AML-193 (cell line): ENCODE measurements at regions not wholly inside any gene's neighbourhood (a gene's known extent, or its start where the extent isn't known, plus 50 kb on each side); places are given as distances from the start of the nearest gene placed in this dataset.

Source experiments
- DNase-seq, 2 experiments: peaks; one replicate each; lab custom pipeline; 2025; lab: John Stamatoyannopoulos, UW

DNA sequence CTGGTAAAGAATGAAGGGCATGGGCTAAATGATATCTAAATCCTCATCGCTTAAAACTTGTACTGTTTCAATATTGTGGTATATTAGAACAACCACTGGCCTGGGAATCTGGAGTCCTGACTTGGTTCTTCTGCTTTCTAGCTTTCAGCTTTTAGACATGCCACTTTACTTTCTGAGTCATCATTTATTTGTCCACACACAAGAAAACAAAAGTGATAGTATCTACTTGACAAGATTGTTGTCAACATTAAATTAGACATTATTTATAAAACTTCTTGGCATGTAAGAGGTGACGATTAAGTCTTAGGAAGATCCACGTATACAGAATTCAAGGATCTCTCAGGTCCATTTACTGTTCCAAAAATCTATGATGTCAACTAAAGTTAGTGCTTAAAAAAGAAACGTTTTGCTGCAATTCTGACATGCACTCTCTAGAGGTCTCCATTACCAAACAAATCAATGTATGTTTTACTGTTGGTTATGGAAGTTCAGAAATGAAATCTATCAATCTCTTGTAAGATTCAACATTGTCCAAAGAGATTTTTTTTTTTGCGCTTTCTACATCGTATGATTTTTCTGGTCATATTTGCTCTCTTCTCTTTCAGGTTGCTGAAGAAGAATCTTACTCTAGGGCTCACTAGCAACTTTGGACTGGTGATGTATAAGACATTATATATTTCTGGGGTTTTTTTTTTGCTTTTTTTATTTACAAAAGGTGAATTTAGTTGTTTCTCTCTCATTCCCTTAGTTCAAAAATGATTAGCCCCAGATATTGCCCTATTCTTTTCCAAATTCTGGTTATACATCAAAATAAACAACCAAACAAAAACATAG is 53.6 kb upstream of the DYNC1I1 start:
- peak in 1 of 2 experiments; percentile 43 for DNase-seq

DNA sequence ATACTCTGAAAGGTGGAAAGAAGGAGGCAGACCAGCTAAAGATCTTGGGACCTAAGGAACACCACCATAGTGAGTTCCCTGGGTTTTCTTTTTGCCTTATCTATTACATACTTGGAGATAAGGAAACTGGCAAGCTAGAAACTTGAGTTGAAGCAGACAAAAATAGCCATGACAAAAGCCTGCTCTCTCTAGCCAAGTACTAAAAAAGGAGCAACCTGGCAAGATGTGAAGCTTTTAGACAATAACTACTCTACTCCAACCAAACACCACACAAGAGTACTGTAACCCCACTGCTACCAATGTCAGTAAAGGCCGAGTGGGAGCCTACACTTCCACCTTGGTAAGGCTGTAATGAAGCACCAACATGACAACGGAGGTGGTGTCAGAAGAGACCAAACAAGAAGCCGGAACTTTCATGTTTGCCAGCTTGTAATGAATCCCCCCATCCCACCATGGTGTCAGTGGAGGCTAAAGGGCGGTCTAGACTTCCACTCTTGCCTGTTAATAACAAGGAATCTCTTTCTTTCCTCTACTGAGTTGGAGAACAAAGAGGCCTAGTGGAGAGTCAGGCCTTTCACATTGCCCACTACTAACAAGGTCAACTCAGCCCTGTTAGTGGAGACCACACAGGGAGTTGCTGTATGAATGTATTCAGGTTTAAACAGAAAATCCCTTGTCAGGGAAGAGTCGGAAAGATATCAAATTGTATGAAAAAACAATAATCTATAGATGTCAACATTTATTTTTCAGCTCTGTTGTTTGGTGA is 55.8 kb upstream of the DYNC1I1 start:
- no peak for DNase-seq

DNA sequence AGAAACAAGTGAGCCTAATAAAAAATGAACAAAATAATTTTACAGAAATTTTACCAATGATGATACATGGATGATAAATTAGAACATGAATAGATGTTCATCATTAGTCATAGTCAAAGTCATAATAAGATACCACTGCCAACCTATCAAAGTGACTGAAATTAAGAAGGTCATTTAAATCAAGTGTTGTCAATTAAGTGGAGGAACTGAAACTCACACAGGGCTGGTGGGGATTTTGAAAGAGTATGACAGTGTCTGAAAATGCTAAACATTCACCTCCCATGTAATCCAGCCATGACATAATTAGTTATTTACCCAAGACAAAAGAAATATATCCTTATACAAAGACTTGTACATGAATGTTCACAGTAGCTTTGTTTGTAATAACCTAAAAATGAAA is 57.1 kb upstream of the DYNC1I1 start:
- no peak for DNase-seq

DNA sequence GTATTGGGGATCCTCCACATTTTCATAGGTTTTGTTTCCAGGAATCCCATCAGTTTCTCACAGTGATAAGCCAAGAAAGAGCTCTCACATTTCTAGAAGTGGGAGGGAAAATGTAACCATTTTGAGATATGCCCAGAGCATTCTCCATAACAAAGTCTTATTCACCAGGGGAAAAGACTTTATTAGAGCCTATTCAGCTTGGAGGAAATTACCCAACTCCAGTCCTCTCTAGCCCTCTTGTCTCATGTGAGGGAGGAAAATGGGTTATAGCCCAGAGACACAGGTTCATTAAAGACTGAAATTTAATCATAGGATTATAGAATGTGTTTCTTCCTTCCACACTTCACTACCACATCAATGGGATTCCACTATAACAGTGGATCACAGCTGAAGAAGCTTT is 61.6 kb upstream of the DYNC1I1 start:
- DNase-seq: no peak

DNA sequence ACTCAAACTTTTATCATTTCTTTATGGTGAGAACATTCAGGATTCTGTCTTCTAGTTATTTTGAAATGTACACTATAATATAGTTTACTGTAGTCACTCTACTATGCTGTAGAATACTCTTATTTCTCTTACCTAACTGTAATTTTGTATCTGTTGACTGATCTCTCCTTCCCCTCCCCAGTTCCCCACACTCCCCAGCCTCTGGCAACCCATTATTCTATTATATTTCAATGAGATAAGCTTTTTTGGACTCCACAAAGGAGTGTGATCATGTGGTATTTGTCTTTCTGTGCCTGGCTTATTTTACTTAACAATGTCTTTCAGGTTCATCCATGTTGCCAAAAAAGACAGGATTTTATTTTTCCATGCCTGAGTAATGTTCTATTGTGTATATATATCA is 71.4 kb upstream of the DYNC1I1 start:
- DNase-seq: no peak

DNA sequence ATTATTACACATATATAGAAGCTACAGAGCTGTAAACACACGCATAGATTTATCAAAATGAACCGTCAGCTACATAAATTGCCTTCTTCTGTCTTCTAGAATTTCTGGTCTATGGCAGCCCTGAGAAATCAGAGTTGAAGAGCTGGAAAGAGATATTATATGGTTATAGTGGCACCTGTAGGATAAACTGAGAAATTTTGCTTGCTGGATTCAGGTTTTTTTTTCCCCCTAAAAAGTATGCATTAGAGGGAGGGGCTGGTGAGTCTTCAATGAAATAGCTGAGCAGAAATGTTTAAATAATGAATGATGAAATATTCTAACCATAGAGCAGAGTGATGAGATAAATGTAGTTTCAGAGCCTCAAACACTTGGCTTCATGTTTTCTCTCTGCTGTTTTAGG is 78.0 kb upstream of the DYNC1I1 start:
- no peak for DNase-seq

DNA sequence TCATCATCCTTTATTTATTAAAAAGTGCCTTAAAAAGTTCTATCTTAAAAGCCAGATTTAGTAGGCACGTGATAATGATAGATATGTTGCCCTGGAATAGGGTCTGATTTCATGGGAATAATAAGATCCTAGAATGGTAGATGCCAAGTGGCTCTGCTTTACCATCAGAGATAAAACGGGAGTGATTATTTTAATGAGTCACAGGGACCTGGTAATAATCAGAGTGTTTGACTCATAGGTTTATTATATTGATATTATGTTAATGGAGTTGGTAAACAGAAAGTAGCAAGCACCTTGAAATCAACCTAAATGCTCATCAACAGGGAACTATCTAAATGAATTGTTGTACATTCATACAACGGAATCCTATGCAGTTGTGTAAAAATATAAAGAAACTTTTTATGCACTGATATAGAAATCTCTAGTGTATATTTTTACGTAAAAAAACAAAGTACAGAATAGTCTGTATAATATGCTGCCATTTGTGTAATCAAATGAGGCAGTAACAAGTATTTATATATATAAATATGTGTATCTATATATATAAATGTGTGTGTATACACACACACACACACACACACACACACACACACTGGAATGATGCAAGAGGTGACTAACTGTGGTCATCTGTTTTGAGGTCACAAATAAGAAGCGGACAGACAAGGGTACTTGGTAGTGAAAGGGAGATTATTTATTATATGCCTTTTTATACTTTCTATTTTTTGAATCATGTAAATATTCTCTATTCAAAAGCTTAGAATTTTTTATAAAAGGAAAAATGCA is 78.6 kb upstream of the DYNC1I1 start:
- DNase-seq: no peak

DNA sequence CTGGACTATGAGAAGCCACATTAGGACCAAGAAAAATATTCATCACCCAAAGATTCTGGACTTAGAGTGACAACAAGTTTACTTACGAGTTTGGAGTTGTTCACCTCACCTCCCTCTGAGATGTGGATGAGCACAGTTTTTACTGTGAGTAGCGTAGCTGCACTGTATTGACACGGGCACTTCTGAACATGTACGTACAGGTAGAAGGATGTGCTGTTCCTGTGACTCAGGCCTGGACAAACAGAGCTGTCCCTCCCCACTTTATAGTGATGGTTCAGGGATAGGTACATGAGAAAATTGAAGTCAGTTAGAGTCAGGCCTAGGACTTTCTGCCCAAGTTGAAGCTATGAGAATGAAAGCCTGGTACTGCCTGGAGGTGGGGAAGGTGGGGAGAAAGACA is 80.9 kb upstream of the DYNC1I1 start:
- DNase-seq: no peak

DNA sequence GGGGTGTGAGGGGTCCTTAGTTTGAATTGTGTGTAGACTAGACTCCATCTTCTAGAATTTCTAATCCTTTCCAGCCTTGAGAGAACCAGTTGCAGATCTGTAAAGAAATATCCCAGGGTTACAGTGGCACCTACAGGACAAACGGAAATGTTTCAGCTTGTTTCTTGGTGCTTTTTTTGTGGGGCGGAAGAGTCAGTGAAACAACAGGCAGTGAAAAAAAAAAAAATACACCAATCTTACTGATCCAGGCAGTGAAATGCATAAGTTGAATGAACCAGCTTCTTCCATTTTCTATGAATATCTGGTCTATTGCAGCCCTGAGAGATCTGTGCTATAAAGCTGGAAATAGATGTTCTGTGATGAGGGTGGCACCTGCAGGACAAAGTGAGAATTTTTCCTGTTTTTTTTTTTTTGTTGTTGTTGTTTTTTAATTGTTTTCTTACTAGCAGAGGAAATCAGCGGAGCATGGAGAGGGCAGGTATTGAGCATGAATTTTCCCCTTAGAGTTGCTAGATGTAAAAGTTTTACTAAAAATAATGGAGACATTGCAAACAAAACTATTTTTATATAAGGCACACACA is 81.9 kb upstream of the DYNC1I1 start:
- DNase-seq: peak; percentile 58 to 66

DNA sequence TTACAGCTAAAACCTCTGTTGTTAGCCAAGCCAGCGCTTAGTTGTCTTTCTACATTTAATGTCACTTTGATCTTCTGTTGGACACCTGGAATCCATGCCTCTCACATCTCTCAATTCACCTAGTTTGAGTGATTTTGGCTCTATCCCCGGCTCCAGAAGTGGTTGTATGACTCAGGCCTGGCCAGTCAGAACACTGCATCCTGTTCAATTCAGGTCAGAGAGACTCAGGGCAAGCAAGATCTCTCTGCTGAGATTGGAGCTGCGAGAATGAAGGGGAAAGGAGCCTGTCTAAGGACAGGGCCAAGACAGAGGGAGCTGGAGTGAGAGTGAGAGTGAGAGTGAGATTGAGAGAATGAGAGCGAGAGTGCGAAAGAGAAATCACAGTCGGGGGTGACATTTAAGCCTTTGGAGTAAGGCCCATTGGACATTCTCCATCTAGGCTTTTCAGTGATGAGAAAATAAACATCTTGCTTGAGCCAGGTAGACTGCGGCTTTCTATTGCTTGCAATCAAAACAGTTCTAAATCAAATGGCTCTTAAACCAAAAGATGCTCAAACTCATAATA is 83.3 kb upstream of the DYNC1I1 start:
- DNase-seq: no peak

DNA sequence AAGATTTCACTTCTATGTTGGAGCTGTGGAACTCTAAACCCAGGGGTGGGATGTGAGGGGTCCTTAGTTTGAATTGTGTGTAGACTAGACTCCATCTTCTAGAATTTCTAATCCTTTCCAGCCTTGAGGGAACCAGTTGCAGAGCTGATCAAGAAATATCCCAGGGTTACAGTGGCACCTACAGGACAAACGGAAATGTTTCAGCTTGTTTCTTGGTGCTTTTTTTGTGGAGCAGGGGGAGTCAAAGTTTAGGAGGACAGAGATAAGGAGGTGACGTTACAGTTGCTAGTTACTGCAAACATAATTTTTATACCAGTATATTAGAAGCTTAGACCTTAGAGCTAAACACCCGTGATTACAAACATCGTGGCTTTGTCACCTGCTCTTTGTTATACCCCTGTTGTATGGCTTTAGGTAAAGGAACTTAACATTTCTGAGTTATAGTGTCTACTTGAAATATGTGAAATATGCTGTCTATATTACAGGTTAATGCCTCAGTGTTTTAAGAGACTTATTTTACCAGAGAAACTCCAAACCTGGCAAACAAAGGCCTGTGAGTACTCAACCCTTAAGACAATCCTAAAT is 84.5 kb upstream of the DYNC1I1 start:
- peak; percentile 25 to 64 for DNase-seq

DNA sequence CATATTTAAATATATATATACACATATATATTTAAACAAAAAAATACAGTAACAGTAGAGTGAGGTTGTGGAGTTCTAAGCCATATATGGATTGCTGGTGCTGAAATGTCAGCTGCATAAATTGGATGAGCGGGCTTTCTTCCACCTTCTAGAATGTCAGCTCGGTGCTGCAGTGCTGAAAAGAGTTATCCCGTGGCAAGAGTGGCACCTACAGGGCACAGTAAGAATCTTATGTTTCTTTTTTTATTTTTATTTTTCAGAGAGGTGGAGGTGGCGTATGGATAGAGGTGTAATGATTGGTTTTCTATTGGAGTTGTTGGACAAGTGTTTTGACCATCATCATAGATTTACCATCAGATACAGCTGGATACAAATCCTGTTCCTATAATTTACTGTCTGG is 86.2 kb upstream of the DYNC1I1 start:
- peak; percentile 50 to 69 for DNase-seq

DNA sequence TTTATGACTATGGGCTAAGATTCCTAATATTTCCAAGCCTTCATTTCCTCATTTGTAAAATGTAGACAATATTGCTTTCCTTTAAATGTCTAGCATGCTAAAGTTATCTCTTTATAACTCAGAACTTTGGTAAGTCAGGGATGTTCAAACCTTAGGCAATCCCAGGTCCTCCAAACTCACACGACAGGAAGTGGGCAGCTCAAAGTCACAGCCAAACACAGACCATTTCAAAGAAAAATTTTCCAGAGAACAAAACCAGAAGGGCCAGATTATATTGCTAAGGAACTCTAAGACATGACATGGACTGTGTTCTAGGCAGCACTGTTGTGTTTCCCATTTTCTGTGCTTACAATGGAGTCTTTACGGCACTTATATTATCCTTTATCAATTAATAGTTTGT is 87.8 kb upstream of the DYNC1I1 start:
- no peak for DNase-seq

DNA sequence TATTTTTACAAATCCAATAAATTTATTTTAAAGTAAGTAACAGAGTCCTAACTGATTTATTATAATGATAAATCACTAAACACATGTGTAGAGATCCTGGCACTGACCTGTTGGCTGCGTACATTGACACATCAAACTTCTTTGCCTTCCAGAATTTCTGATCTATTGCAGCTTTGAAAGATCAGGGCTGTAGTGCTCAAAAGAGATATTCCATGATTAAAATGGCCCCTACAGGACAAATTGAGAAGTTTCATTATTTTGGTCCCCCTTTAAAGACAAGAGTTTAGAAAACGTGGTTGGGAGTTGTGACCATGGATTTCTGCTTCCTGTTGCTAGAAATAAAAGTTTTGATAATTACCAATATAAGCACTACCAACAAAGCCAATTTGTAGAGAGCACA is 87.7 kb upstream of the PDK4 start:
- DNase-seq: peak; percentile 43 to 47

DNA sequence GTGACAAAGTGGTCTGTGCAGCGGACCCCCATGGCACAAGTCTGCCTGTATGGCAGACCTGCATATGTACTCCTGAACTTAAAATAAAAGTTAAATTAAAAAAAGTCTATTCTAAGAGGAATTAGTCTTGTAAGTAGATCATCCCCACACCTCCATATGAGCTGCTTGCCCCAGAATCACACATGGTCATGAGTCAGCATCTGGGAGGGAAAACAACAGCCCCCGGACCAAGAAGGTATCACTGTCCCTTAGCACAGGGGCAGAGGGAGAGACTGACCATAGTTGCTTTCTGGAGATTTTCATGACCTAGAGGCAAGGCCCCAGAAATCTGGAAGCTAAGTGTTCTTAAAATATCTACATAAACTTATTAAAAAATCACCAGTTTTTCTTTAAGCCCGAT is 86.6 kb upstream of the PDK4 start:
- DNase-seq: no peak

DNA sequence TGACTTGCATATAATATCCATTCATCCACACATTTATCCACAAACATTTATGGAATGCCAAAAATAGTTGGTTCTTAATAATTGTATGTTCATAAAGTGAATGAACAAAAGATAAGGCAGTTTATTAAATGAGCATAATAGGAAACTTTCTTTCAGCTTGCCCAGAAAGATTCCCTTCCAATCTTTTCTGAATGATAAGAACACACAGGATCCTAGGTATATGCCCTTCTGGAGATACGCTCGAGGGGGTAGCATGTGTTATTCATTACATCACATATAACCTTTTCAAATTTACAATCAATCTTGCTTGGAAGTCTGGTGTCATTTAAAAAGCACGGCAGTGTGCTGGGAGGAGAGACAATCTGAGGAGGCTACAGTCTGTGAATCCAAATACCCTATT is 80.4 kb upstream of the PDK4 start:
- DNase-seq: no peak

DNA sequence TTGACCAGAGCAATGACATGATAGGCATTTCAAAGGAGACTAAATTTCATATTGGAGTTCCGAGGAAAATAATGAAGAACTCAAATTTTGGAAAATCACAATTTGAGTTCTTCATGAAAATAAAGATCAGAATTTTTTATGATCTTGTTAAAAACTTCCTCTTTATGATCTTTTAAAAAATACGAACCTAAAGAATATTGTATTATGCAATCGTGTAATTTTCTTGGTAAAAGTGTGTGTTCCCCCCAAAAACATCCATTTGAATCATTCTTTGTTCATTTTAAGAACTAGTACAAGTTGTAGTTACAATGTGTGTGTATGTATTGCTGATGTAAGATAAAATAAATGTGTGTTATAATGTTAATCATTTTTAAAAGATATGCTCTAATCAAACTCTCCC is 79.3 kb upstream of the PDK4 start:
- no peak for DNase-seq

DNA sequence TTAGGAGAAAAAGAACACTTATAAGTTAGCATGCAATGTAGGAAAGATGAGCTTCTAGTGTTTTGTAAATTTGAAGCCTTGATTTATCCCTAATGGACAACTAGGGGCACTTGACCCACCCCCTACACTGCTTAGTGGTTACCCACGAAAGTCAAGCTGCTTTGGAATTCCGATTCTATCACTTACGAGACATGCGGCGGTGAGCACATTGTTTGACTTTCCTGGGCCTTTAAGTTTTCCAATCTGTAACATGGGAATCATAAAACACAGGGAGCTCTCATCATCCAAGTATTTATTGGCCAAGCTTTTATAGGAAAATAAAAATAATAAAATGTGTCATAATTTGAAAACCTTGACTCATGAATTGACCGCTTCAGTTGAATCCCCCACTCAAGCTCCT is 78.7 kb upstream of the PDK4 start:
- no peak for DNase-seq

DNA sequence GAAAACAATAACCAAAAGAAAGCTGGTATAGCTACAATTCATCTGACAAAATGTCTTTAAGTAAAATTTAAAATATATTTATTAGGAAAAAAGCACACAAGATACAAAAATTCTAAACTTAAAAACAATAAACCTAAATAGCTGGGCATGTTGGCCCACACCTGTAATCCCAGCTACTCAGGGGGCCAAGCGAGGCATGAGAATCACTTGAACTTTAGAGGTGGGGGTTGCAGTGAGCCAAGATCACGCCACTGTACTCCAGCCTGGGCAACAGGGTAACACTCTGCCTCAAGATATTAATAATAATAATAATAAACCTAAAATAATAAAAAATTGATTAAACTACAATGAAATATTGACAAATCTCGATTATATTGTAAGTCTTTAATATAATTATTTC is 77.8 kb upstream of the PDK4 start:
- no peak for DNase-seq

DNA sequence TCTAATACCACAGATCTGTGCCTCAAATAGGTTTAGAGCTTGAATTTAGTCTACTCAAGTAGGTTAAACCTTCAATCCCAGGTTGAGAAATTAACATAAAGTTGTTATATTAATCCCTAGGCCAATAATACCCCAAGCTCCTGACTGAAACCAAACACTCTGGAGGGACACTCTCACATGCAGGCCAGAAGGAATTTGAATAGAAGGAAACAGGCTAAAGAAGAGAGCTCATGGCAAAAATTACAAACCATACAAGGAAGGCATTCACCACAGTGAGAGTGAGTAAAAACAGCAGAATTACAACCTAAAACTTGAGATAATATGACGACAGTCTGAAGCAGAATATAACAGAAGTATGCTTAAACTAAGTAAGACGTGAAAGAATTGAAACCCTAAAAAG is 76.1 kb upstream of the PDK4 start:
- DNase-seq: no peak

DNA sequence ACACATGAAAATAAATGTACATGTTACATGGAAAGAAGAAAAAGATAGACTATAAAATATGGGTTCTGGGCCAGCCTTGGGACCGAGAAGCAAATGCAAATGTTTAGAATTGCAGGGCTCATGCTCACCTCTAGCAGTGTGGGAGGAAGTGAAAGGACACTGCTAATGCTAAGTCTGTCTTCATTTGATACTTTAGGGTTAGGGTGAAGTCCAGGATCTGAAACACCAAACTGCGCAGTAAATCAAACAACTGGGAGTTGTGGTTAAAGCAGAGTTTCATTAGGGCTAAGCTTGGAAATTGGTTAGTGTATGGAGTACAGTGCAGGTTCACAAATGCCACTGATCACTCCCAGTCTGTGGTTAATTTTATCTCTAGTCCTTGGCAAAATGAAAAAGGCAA is 73.2 kb upstream of the PDK4 start:
- no peak for DNase-seq
